Amniotic epithelial cell (primary cell): ENCODE measurements at regions not wholly inside any gene's neighbourhood (a gene's known extent, or its start where the extent isn't known, plus 50 kb on each side); places are given as distances from the start of the nearest gene placed in this dataset.
"Not testable (repeated sequence)": the region's sequence is repeated elsewhere in the genome, so short reads cannot be mapped to it uniquely, and the experiment has no call there.

ENCODE experiments used
- DNase-seq: peaks from one replicate; pipeline ENCODE4 v3.0.0-alpha.2; 2010; ENCODE audit warnings: low read depth

DNA sequence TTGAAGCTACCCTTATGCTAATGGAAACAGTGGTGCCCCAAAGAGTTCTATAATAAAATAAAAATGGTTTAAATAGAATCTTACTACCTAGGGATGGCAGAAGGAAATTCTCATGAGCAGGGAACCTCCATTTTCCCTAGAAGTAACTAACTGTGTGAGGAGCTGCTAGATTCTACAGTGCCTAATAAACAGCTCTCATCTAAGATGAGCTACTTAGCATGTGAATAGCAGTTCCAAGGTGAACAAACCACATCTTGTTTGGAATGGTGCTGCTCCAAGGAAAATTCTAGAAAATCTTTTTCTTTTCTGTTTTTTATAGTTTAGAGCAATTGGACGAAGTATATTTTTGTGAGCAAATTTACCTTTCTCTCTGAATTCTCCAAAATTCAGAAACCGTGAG, 1015.3 kb upstream of the NOVA1 start:
- DNase-seq: no peak

DNA sequence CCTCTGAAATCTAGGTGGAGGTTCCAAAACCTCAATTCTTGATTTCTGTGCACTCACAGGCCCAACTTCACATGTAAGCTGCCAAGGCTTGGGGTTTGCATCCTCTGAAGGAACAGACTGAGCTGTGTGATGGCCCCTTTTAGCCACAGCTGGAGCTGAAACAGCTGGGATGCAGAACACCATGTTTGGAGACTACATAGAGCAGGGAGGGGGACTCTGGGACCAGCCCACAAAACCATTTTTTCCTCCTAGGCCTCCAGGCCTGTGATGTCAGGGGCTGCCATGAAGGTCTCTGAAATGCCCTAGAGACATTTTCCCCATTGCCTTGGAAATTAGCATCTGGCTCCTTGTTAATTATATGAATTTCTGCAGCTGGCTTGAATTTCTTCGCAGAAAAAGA, 1025.9 kb upstream of the NOVA1 start:
- no peak for DNase-seq

DNA sequence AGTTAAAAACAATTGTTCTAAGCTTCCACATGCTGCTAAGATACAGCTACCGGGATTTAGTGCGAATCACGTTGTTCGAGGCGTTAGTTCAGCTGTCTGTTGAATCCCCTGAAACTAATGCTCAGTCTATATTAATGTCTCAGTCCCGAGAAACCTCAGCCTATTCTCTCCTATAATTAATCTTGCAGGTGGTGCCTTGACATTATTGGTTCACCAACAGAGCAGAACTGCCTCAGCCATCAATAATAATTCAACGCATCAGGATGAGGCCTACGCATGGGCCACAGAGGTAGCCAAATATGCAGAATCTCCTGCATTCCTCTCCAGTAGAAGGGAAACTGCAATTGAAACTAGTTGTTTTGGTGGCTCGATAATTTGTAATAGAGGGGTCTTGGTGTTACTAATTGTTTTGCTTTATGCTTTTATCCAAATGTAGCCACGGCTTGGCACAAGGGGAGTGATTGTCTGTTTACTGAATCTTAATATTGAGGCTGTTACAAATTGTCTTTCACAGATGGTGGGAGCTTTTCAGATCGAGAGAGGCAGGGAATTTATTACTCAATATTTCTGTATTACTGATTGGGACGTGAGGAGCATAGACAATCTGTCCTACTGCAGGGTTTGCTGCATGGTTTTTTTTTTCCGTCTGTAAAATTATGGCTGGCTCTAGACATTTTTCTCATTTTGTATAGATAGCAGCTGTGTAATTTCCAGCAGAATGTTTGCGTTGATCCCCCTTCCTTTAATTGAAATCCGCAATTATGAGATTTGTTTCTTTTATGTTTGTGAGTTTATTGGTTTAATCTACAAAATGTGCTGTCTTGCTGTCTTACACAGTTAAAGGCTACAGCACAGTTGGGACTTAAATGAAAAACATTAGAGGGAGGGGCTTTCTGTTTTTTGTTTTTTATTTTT, 1036.5 kb upstream of the NOVA1 start:
- DNase-seq: no peak

DNA sequence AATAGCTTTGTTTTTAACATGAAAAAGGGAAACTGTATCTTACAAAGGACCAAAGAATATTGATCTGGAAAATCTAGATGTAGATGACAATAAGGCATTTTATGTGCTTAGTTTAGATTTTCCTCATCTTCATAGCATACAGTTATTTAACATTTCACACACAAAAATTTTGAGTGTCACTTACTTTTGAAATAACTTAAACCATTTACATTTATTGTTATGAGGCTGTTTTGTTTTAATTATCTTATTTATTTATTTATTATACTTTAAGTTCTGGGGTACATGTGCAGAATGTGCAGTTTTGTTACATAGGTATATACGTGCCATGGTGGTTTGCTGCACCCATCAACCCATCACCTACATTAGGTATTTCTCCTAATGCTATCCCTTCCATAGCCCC, 1042.9 kb upstream of the NOVA1 start:
- not testable (repeated sequence) for DNase-seq

DNA sequence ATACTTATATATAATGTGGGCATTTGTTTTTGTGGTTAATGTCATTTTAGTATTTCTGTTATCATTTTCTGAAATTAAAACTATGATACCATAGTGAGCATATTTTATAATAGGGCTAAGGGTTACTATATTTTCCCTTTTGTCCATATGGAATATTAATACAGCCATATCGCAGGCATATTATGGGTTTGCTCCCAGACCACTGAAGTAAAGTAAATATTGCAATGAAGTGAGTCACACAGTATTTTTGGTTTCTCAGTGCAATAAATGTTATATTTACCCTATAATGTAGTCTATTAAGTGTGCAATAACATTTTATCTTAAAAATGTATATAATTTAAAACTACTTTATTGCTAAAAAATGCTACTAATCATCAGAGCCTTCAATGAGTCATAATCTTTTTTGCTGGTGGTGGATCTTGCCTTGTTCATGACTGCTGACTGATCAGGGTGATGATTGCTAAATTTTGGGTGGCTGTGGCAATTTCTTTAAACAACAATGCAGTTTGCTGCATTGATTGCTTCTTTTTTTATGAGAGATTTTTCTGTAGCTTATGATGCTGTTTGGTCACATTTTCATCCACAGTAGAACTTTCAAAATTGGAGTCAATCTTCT, 1044.5 kb upstream of the NOVA1 start:
- DNase-seq: no peak

DNA sequence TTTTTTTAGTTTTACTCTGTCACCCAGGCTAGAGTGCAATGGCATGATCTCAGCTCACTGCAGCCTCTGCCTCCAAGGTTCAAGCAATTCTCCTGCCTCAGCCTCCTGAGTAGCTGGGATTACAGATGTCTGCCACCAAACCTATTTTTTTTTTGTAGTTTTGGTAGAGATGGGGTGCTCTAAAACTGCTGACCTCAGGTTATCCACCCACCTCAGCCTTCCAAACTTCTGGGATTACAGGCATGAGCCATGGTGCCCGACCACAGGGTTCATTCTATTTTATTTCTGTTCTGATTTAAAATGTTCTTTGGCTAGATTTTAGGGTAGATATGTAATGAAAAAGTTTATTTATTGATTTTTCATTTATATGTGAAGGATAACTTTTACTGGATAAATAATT, 1062.8 kb upstream of the NOVA1 start:
- no peak for DNase-seq

DNA sequence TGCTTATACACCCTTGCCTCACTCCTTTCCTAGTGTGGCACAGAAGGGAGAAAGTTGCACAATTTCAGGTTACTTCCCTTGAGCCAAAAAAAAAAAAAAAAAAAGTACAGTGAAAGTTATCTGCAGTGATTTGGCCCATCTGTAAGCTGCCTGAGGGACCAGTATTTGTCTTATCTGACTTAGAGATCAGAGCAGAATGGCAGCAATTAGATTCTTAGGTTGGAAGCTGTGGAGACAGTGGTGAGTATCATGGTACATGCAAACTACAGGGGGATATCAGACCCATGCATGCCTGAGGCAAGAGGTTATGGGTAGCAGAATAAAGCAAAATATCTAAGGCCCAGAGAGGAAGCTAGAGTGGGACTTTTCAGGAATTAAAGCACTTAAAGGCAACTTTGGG, 1070.7 kb upstream of the NOVA1 start:
- no peak for DNase-seq

DNA sequence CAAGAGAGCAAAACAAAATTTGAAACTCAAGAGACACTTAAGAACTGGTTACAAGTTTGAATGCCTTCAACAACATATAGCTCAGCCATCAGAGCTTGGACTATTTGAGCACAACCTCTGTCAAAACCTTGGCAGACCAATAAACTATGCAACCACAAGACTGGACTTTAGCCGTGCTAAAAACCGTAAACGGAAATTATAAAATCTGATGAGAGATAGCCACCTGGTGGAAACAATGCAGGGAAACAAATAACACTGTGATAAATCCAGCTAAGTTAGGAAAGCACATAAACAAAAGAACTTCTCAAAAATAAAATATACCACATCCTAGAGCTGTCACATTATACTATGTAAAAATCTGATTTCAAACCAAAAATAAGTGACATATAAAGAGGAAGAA, 1074.2 kb upstream of the NOVA1 start:
- no peak for DNase-seq

DNA sequence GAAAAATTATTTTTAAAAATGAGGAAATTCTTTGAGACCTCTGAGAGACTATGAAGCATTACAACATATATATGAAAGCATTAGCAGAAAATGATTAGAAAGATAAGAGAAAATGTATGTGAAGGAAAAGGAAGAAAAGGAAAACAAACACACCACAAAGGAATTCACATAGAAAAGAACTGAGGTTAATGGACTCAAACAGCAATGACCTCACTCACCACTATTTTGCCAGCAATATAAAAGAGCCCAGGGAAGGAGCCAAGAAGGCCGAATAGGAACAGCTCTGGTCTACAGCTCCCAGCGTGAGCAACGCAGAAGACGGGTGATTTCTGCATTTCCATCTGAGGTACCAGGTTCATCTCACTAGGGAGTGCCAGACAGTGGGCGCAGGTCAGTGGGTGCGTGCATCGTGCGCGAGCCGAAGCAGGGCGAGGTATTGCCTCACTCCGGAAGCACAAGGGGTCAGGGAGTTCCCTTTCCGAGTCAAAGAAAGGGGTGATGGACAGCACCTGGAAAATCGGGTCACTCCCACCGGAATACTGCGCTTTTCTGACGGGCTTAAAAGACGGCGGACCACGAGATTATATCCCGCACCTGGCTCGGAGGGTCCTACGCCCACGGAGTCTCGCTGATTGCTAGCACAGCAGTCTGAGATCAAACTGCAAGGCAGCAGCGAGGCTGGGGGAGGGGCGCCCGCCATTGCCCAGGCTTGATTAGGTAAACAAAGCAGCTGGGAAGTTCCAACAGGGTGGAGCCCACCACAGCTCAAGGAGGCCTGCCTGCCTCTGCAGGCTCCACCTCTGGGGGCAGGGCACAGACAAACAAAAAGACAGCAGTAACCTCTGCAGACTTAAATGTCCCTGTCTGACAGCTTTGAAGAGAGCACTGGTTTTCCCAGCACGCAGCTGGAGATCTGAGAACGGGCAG, 1075.2 kb upstream of the NOVA1 start:
- DNase-seq: not testable (repeated sequence)

DNA sequence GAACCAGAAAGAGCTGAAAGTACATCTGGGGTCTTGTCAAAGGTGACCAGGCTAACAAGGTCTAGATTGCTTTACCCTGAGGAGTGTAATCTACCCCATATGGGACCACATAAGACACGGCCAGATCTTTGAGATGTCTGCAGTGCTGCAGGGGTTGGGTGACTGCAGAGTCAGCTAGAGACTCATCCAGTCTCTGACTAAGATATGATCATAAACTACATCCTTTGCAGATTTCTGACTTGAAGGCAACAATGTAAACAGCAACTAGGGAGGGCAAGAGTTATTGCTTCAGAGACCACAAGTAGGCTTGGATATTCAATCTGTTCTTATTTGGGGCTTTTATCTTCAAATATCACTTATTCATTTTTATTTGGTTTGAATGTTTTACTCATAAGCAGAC, 1080.5 kb upstream of the FOXG1 start:
- DNase-seq: no peak

DNA sequence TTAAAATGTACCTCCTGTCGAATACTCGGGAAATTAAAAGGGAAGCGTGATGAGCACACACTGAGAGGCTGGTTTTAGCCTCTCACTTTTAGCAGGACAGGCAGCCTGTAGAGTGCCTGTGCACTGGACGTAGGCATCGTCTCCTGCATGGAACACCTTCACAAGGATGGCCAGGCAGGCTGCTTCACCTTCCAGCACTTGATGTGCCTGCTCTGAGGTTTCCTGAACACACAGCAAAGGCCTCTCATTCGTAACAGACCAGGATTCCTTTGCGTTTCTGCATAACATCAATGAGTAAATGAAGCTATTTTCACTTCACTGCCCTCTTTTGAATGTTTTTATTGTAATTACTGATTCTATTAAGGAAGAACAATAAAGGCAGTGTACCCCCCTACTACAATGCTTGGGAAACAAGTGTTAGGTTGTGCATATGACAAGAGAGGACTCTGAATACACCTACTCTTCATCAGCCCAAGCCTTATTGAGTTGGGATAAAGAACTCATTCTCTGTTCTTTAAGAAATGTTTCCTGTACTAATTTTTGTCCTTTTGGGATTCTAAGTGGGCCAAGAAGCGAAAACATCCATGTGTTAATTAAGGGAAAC, 1077.6 kb upstream of the FOXG1 start:
- DNase-seq: no peak

DNA sequence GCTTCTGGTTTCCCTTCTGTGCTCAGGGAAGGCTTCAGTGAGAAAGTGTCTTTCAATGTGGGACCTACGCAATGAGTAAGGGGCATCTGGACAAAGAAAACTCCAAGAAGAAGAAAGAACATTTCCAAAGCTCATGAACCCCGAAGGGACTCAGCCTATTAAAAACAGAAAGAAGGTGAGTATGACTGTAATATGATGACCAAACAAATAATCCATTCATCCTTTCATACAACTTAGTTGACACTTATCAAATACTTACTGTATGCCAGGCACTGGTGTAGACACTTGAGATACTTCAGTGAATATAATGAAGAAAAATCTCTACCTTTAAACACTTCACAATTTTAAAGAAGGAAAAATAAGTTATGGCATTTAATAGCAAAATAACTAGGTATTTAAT, 1054.2 kb upstream of the FOXG1 start:
- no peak for DNase-seq

DNA sequence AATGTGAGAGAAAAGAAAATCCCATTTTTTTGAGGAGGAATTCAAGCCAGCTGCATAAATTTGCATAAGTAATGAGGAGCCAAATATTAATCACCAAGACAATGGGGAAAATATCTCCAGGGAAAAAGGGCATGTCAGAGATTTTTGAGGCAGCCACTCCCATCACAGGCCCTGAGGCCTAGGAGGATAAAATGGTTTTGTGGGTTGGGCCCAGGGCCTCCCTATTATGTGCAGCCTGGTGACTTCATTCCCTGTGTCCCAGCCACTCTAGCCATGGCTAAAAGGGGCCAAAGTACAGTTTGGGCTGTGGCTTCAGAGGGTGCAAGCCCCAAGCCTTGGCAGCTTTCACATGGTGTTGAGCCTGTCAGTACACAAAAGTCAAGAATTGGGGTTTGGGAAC, 1051.0 kb upstream of the FOXG1 start:
- DNase-seq: no peak

DNA sequence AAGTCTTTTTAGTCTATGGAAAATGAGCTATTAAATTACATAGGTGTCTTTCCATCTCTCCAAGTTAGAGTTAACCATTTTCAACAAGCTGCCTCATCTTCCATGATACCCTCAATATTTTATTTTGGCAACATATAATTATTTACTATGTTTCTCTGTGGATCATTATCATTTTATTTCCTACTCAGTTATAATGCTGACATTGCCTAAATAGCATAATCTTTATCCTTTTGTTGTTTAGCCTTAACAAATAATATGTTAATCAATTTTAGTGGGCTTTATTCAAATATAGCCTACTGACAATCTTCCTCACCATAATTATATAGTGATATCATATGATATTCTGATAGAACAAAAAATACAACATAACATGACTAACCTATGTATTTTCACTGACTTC, 1044.8 kb upstream of the FOXG1 start:
- DNase-seq: no peak

DNA sequence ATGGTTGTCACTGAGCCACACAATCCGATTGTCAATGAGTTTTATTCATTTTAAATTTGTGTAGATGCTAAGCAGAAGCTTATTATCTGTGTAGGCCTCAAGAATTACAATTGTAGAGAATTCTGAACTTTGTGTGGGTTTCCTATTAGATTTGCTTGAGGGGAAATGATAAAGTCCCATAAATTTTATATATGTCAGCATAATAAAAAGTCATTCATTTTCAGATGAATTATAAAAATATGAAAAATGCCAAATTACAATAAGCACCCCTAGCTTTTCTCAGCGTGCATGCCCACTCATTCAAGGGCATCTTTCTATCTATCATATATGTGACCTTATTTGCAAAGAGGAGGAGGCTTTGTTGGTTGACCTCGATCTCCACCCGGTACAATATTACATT, 1041.1 kb upstream of the FOXG1 start:
- no peak for DNase-seq

DNA sequence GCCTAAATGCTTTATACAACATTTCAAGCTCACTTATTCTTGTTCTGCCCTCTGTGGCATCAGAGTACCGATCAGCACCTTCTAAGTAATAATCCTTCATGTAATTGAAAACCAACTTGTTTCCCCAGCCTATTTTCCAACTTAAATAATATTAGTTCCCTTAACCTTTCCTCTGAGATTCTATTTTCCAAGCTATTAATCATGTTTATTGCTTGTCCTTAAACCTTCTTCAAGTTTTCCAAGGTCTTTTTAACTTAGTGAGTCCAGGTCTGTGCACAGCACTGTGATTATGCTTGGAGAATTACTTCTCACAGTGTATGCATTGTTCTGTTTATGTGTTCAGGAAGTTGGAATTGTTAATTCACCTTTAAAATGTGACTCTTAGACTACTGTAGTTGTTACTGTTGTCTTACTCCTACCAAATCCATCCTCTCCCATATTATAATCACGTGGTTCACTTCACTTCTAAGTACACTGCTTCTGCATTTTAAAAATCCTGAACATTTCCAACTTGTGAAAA, 1039.3 kb upstream of the FOXG1 start:
- DNase-seq: no peak

DNA sequence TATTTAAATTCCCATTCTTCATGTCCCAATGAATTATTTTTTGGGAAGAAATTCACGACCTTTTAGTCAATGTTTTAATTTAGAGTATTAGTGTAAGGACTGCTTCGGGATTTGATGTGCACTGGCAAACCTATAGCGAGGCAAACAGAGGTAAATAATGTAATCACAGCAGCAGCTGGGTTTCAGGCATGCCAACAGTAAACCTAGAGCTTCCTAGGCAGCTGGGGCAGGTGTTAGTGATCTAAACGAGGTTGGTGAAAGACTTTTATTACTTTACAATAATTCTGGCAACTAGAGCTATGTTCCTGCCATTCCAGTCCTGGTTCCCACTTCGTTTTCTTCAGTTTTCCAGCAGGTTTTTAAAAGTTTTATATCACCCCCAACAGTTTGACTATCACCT, 1036.4 kb upstream of the FOXG1 start:
- no peak for DNase-seq

DNA sequence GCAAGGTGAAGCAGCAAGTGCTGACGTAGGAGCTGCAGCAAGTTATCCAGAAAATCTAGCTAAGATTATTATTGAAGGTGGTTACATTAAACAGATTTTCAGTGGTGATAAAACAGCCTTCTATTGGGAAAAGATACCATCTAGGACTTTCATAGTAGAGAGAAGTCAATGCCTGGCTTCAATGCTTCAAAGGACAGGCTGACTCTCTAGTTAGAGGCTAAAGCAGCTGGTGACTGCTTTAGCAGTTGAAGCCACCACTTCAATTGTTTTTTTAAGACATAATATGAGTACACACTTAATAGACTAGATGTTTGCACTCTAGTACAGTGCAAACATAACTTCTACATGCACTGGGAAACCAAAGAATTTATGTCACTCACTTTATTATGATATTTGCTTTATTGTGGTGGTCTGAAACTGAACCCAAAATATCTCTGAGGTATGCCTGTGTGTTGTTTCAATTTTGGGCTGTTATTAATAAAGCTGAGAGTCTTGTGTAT, 1026.9 kb upstream of the FOXG1 start:
- no peak for DNase-seq

DNA sequence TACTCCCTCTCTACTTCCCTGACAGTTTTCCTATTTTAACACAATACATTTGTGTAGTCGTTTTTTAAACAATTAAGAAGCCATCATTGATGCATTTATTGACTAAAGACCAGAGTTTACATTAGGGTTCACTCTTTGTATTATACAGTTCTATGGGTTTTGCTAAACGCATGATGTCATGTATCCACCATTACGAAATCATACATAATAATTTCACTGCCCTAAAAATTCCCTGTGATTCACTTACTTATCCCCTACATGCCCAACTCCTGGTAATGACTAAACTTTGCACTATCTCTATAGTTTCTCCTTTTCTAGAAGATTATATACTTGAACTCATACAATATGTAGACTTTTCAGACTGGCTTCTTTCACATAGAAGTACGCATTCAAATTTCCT, 1016.5 kb upstream of the FOXG1 start:
- no peak for DNase-seq

DNA sequence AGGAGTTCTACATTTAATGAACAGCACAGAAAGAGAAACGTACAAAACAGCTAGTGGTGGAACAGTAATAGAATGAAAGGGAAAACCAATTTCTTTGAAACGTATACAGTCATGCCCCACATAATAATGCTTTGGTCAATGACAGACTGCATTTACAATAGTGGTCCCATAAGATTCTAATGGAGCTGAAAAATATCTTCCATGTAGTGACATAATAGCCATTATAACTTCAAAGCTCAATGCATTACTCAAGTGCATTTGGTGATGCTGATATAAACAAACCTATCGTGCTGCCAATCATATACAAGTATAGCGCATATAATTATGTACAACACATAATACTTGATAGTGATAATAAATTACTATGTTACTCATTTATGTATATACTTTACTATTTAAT, 1008.9 kb upstream of the FOXG1 start:
- DNase-seq: not testable (repeated sequence)

DNA sequence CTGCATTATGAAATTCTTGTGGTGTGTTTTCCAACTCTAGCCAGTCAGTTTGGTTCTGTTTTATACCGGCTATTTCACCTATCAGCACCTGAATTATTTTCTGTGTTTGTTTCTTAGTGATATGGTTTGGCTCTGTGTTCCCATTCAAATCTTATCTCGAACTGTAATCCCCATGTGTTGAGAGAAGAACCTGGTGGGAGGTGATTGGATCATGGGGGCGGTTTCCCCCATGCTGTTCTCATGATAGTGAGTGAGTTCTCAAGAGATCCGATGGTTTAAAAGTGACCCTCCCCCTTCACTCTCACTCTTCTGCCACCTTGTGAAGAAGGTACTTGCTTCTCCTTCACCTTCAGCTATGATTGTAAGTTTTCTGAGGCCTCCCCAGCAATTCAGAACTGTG, 1006.2 kb upstream of the FOXG1 start:
- DNase-seq: not testable (repeated sequence)
